ENCODE measurements at regions not wholly inside any gene's neighbourhood (a gene's known extent, or its start where the extent isn't known, plus 50 kb on each side); places are given as distances from the start of the nearest gene placed in this dataset.
"Not testable (repeated sequence)": the region's sequence is repeated elsewhere in the genome, so short reads cannot be mapped to it uniquely, and the experiment has no call there.

- DNase-seq (ENCODE audit: low read depth); H3K4me3 ChIP-seq (ENCODE audit: low read depth, low read length): not testable (repeated sequence)
Measured at GRCh38 chr15:29648415-29648814, 173.9 kb downstream of the TJP1 start.

GRCh38 chr15:29645841-29646240 is 176.4 kb downstream of the TJP1 start:
- no peak for DNase-seq (ENCODE audit: low read depth)
- H3K4me3 ChIP-seq (ENCODE audit: low read depth, low read length): no peak overlapping the region

DNA sequence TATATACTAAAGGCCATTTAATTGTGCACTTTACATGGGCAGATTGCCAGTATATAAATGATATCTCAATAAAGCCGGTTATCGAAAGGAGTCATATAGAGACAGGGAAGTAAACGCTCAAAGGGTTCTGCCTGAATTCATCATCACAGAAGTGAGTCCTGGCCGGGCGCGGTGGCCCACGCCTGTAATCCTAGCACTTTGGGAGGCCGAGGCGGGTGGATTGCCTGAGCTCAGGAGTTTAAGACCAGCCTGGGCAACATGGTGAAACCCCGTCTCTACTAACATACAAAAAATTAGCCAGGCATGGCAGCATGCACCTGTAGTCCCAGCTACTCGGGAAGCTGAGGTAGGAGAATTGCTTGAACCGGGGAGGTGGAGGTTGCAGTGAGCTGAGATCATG is 177.9 kb downstream of the TJP1 start:
- not testable (repeated sequence) for DNase-seq (ENCODE audit: low read depth); H3K4me3 ChIP-seq (ENCODE audit: low read depth, low read length)

DNA sequence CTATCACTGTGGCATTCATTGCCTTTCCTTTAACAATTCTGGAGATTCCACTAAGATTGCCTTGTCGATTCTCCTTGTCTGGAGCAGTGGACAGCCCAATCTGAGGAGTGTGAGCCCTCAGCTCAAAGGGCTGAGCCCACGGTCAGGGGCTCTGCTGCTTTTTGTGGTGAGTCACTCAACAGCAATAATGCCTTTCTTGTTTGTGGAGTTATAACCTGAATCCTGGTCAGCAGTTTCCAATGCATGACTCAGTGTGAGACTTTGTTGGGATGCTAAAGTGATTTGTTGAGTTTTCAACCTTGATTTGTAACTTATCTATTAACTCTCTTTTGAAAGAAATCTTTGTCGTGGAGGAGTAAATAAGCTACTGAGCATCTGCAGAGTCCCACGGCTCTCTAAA is 183.5 kb downstream of the TJP1 start:
- DNase-seq (ENCODE audit: low read depth): no peak
- H3K4me3 ChIP-seq (ENCODE audit: low read depth, low read length): no peak overlapping the region

DNA sequence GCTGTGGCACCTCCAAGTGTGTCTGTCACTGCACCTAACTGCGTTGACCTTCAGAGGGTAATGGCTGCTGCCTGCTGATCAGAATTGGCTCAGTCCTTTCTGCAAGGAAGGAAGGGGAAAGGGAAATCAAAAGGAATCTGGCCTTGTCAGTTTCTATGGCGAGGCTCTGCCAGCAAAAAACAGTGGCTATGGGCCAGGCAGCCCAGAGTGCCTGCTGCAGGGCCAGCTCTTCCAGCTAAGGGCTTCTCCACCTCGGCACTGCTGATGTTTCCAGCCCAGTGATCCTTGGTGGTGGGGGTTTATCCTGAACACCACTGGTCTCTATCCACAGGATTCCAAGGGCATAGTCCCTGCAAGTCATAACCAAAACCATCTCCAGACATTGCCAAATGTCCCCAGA is 184.3 kb downstream of the TJP1 start:
- H3K4me3 ChIP-seq (ENCODE audit: low read depth, low read length): no peak overlapping the region
- no peak for DNase-seq (ENCODE audit: low read depth)

DNA sequence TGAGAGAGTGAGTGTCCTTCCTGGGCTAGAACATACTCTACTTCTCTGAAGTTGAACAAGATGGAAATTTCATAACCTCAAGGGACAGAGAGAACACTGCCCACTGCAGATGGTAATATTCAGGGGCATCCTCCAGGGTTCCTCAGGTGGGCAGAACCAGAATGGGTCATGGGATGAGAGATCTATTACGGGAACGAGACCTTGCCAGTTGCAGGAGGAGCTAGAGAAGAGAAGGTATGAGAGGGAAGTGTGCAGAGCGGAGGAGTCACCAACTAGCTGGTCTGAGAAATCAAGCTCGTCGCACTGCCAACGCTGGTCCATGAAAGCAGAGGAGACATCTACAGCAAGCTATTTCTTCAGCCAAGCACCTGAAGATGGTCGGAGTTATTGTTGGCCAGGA is 184.7 kb downstream of the TJP1 start:
- H3K4me3 ChIP-seq (ENCODE audit: low read depth, low read length): no peak overlapping the region
- DNase-seq (ENCODE audit: low read depth): no peak

DNA sequence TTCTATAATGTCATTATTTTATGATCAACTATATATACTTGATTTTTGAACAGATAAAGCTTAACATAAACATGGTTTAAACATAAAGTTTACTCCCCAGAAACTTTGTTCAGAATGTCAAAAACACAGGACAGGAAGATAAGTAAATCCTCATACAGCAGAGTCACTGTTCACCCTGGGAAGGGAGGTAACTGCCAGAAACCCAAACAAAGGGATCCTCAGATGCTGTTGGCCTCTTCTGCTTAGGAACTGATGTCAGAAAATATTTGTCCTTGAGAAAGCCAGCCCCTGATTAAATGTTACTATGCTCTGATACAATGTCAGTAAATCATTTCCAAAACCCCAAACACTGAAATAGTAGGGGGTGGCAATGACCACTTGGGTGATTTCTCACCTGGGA is 185.3 kb downstream of the TJP1 start:
- H3K4me3 ChIP-seq (ENCODE audit: low read depth, low read length): no peak overlapping the region
- no peak for DNase-seq (ENCODE audit: low read depth)

GRCh38 chr15:29636140-29636539 is 186.1 kb downstream of the TJP1 start:
- no peak overlapping the region for H3K4me3 ChIP-seq (ENCODE audit: low read depth, low read length)
- no peak for DNase-seq (ENCODE audit: low read depth)

DNA sequence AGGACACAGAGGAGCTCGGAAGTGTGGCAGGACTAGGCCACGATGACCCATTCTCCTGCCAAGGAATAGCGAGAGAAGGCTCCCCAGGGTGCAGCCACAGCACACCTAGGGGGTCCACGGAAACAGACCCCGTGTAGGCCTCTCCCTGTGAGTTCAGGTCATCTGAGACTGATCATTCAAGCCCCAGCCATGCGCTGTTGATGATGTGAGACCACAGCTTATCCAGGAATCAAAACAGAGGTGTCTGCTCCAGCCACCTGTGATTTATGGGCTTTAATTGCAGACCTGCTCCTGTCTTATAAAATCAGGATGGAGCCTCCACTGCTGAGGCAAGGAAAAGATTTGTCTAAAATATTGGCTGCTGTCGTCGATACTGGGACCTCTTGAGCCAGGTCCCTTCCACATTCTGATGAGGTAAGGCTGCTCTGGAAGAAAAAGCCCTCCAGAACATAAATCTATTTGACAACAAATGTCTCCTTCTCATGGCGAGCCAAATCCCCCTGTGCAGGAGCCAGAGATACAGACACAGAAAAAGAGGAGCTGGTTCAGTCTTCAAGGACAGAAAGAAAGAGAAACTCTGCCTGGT is 186.7 kb downstream of the TJP1 start:
- H3K4me3 ChIP-seq (ENCODE audit: low read depth, low read length): no peak overlapping the region
- DNase-seq (ENCODE audit: low read depth): no peak

DNA sequence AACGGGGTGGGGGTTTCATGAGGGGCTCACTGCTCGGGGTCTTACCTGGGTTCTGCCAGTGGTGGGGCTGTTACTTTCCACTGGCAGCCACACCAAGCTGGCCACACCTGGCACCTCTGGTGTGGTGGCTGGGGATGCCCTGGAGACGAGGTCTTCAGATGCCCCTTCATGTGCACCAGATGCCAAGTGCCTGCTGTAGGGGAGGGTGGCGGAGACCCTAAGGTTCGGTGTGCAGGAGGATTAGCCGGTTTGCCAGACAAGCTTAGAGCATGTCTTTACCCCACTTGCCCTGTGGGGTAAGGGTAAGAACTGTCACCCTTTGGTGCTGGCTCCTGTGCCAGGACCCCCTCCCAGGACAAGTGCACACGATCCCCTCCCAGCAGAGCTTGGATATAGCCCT is 188.3 kb downstream of the TJP1 start:
- no peak overlapping the region for H3K4me3 ChIP-seq (ENCODE audit: low read depth, low read length)
- no peak for DNase-seq (ENCODE audit: low read depth)

DNA sequence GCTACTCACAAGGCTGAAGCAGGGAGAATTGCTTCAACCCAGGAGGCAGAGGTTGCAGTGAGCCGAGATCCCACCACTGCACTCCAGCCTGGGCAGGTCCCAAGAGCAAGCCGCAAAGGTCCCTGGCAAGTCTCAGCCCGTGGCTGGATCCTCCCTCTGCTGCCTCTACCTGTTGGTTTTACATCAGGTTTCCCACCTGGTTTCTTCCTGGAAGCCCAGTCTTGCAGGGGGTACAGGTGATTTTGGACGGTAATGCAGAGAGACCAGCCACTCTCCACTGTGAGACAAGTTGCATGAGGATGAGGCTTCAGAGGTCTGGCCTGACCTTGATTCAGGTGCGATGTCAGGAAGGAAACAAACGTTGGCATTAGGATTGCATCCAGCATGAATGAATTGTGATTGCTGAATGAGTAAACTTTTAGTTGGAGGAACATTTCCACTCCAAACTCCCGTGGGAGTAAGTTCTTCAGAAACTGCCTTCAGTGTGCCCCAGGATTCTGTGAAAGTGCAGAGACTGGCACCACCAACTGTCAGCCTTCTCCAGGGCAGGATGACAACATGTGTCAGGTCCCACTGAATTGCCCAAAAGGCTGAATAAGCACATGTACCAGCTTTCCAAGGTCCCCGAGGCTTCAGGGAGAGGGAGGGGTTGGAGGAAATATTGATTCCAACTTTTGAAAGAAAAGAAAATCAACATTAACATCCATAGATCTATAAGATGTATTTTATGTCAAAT is 189.4 kb downstream of the TJP1 start:
- no peak overlapping the region for H3K4me3 ChIP-seq (ENCODE audit: low read depth, low read length)
- DNase-seq (ENCODE audit: low read depth): no peak

GRCh38 chr15:29631076-29632070 is 190.9 kb downstream of the TJP1 start:
- no peak for DNase-seq (ENCODE audit: low read depth)
- no peak overlapping the region for H3K4me3 ChIP-seq (ENCODE audit: low read depth, low read length)

GRCh38 chr15:29624271-29624670 is 198.0 kb downstream of the TJP1 start:
- no peak for DNase-seq (ENCODE audit: low read depth)
- H3K4me3 ChIP-seq (ENCODE audit: low read depth, low read length): no peak overlapping the region

GRCh38 chr15:29623116-29623639 is 199.1 kb downstream of the TJP1 start:
- no peak for DNase-seq (ENCODE audit: low read depth)

GRCh38 chr15:29622637-29623036 is 199.6 kb downstream of the TJP1 start:
- DNase-seq (ENCODE audit: low read depth): no peak
- no peak overlapping the region for H3K4me3 ChIP-seq (ENCODE audit: low read depth, low read length)

More at GRCh38 chr15:29623116-29623639, 199.1 kb downstream of the TJP1 start:
- no peak overlapping the region for H3K4me3 ChIP-seq (ENCODE audit: low read depth, low read length)

DNA sequence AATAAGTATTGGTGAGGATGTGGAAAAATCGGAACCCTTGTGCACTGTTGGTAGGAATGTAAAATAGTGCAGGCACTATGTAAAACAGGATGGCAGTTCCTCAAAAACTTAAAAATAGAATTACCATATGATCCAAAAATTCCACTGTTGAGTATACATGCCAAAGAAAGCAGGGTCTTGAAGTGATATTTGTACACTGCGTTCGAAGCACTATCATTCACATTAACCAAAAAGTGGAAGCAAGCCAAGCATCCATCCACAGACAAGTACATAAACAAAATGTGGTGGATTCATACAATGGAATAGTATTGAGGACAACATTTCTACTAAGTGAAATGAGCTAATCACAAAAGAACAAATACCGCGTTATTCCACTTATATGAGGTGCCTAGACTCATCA is 200.7 kb downstream of the TJP1 start:
- DNase-seq (ENCODE audit: low read depth): no peak
- no peak overlapping the region for H3K4me3 ChIP-seq (ENCODE audit: low read depth, low read length)

DNA sequence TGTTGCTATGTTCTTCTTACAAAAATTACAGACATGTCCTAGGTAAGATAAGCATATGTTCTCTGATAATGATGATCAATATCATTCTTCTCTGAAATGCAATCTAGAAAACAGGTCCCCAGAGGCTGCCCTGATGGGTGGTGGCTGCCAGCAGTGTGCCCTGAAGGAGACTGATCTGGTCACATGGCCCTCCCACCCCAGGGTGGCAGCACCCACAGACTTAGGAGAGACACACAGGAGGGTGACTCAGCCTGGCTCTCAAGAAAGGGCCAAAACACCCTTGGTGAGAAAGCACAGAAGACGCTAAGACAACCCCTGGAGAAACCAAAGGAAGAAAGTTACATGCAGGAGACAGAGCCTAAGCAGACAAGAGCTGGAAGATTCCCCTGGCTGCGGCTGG is 203.7 kb downstream of the TJP1 start:
- H3K4me3 ChIP-seq (ENCODE audit: low read depth, low read length): no peak overlapping the region
- DNase-seq (ENCODE audit: low read depth): no peak

DNA sequence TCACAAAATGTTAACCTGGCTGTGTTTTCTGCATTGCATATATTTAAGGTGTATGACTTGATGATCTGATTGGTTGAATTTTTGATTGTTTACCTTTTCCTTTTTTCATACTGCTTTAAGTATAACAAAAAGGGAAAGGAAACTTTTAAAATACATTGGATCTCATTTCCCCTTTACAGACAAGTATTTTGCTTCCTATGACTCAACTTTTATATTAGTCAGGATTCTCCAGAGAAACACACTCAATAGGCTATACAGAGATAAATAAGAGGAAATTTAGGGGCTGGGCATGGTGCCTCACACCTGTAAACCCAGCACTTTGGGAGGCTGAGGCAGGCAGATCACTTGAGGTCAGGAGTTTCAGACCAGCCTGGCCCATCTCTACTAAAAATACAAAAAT is 205.8 kb downstream of the TJP1 start:
- no peak overlapping the region for H3K4me3 ChIP-seq (ENCODE audit: low read depth, low read length)
- DNase-seq (ENCODE audit: low read depth): no peak

DNA sequence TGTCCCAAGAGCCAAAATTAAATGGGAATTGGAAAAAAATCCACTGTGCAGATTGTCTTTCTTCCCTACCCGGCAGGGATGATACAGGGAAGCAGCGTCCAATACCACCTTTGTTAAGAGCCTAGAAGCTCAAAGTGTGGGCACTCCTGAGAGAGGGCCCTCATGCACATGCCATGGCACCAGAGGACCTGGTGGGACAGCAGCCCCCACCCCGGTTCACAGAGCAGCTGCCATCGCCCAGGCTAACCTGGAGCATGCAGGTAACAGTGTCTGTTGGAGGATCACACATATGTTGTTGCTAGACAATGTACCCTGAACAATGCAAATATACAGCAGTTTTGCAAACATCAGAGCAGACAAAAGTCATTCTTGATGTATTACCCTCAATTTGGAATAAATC is 206.5 kb downstream of the TJP1 start:
- no peak for DNase-seq (ENCODE audit: low read depth)
- no peak overlapping the region for H3K4me3 ChIP-seq (ENCODE audit: low read depth, low read length)

DNA sequence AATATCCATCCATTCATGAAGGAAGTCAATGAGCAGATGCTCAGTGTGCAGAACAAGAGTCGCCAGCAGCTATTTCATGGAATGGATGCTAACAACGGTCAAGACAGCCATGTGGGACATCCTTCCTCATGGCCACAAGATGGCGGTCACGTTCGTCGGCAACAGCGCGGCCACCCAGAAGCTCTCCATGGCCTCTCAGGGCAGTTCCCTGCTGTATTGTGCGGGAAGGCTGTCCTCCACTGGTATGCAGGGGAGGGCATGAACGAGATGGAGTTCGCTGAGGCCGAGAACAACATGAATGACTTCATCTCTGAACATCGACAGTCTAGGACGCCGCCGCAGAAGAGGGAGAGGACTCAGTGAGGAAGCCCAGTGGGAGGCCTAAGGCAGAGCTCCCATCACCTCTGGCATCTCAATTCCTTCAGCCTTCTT is 208.3 kb downstream of the TJP1 start:
- DNase-seq (ENCODE audit: low read depth): no peak
- no peak overlapping the region for H3K4me3 ChIP-seq (ENCODE audit: low read depth, low read length)

Measured in skeletal muscle cell (primary cell).